Immature natural killer cell (primary cell): ENCODE measurements at regions not wholly inside any gene's neighbourhood (a gene's known extent, or its start where the extent isn't known, plus 50 kb on each side); places are given as distances from the start of the nearest gene placed in this dataset.
A peak's percentile ranks its signal among the peaks of the same experiment; 100 is the strongest.
"Not testable (repeated sequence)": the region's sequence is repeated elsewhere in the genome, so short reads cannot be mapped to it uniquely, and the experiment has no call there.

Experiments
- DNase-seq, 3 donors: peaks; one replicate each; pipeline ENCODE4 v3.0.0; 2022; ENCODE audit warnings: mixed read lengths in 1 of 3
- H3K27ac Mint-ChIP-seq, 6 donors: one replicate each; pipeline ENCODE4 v1.8.0; 2020; ENCODE audit warnings: mixed read lengths in 6 of 6, mild to moderate bottlenecking in 5 of 6, inconsistent platforms in 4 of 6, moderate library complexity in 3 of 6
- H3K27me3 Mint-ChIP-seq, 3 donors: one replicate each; pipeline ENCODE4 v1.8.0; 2020 to 2021; ENCODE audit warnings: low read depth in 3 of 3, mild to moderate bottlenecking in 3 of 3, mixed read lengths in 3 of 3, moderate library complexity in 3 of 3, inconsistent platforms in 1 of 3
- H3K36me3 Mint-ChIP-seq, 3 donors: one replicate each; pipeline ENCODE4 v1.8.0; 2020; ENCODE audit warnings: mixed read lengths in 3 of 3, inconsistent platforms in 2 of 3, mild to moderate bottlenecking in 2 of 3
- H3K4me1 Mint-ChIP-seq, 2 donors: one replicate each; pipeline ENCODE4 v1.8.0; 2020; ENCODE audit warnings: inconsistent platforms in 2 of 2, mild to moderate bottlenecking in 2 of 2, mixed read lengths in 2 of 2, moderate library complexity in 1 of 2
- H3K4me3 Mint-ChIP-seq, 5 donors: one replicate each; pipeline ENCODE4 v1.8.0; 2020; ENCODE audit warnings: mild to moderate bottlenecking in 5 of 5, mixed read lengths in 5 of 5, inconsistent platforms in 3 of 5, moderate library complexity in 3 of 5
- H3K9me3 Mint-ChIP-seq, 6 donors: one replicate each; pipeline ENCODE4 v1.8.0; 2020; ENCODE audit warnings: mild to moderate bottlenecking in 6 of 6, mixed read lengths in 6 of 6, inconsistent platforms in 4 of 6, moderate library complexity in 3 of 6

GRCh38 chr5:94010814-94011213 lies 269.4 kb upstream of the POU5F2 start:
- no peak for DNase-seq
- H3K4me1 Mint-ChIP-seq, result peaks cover 7 to 55% of the 10 kb centered on the region in 2 donors
- peaks cover 0 to 2% (median 0%) of the 10 kb centered on the region in 3 donors for H3K27me3 Mint-ChIP-seq
- peaks cover 32 to 42% (median 36%) of the 10 kb centered on the region in 3 donors for H3K36me3 Mint-ChIP-seq
- peaks cover 2 to 14% (median 9%) of the 10 kb centered on the region in 6 donors for H3K9me3 Mint-ChIP-seq
- H3K4me3 Mint-ChIP-seq, result no peak overlapping the region
- no peak overlapping the region for H3K27ac Mint-ChIP-seq

GRCh38 chr5:94009161-94009560 lies 267.8 kb upstream of the POU5F2 start:
- no peaks in the 10 kb centered on the region for H3K9me3 Mint-ChIP-seq
- peaks cover 8 to 47% of the 10 kb centered on the region in 2 donors for H3K4me1 Mint-ChIP-seq
- no peak overlapping the region for H3K4me3 Mint-ChIP-seq
- no peak for DNase-seq
- peak overlapping the region in 2 of 6 donors; percentile 16 to 55 for H3K27ac Mint-ChIP-seq
- H3K27me3 Mint-ChIP-seq, result peaks cover 0 to 3% (median 2%) of the 10 kb centered on the region in 3 donors
- H3K36me3 Mint-ChIP-seq, result peaks cover 16 to 25% (median 19%) of the 10 kb centered on the region in 3 donors

GRCh38 chr5:93998951-93999455 lies 257.6 kb upstream of the POU5F2 start:
- H3K27me3 Mint-ChIP-seq, result peaks cover 0 to 2% (median 0%) of the 10 kb centered on the region in 3 donors
- H3K36me3 Mint-ChIP-seq, result peaks cover 13 to 22% (median 15%) of the 10 kb centered on the region in 3 donors
- H3K27ac Mint-ChIP-seq, result no peak overlapping the region
- peaks cover 0 to 2% (median 0%) of the 10 kb centered on the region in 6 donors for H3K9me3 Mint-ChIP-seq
- no peak overlapping the region for H3K4me3 Mint-ChIP-seq
- no peak for DNase-seq
- H3K4me1 Mint-ChIP-seq, result peaks cover 16 to 47% of the 10 kb centered on the region in 2 donors

GRCh38 chr5:93997562-93997961 lies 256.2 kb upstream of the POU5F2 start:
- Mint-ChIP-seq H3K27ac (peak overlapping the region in 1 of 6 donors; percentile 21), H3K36me3 (peaks cover 13 to 16% (median 15%) of the 10 kb centered on the region in 3 donors), H3K9me3 (peaks cover 0 to 2% (median 0%) of the 10 kb centered on the region in 6 donors), H3K4me1 (peaks cover 18 to 44% of the 10 kb centered on the region in 2 donors), H3K27me3 (peaks cover 0 to 2% (median 0%) of the 10 kb centered on the region in 3 donors), H3K4me3 (no peak overlapping the region)
- no peak for DNase-seq

GRCh38 chr5:93995126-93995621 lies 253.8 kb upstream of the POU5F2 start:
- peak overlapping the region in 3 of 6 donors; percentile 50 to 76 (median 74) for H3K27ac Mint-ChIP-seq
- H3K9me3 Mint-ChIP-seq, result no peaks in the 10 kb centered on the region
- H3K27me3 Mint-ChIP-seq, result peaks cover 0 to 2% (median 0%) of the 10 kb centered on the region in 3 donors
- no peaks in the 10 kb centered on the region for H3K36me3 Mint-ChIP-seq
- peak in 2 of 3 donors; percentile 10 to 28 for DNase-seq
- H3K4me3 Mint-ChIP-seq, result peak overlapping the region in 2 of 5 donors; percentile 7 to 30
- peaks cover 20 to 55% of the 10 kb centered on the region in 2 donors for H3K4me1 Mint-ChIP-seq

GRCh38 chr5:93993161-93993560 lies 251.8 kb upstream of the POU5F2 start:
- H3K9me3 Mint-ChIP-seq, result no peaks in the 10 kb centered on the region
- H3K27me3 Mint-ChIP-seq, result peaks cover 0 to 2% (median 0%) of the 10 kb centered on the region in 3 donors
- H3K36me3 Mint-ChIP-seq, result no peaks in the 10 kb centered on the region
- H3K27ac Mint-ChIP-seq, result no peak overlapping the region
- H3K4me1 Mint-ChIP-seq, result peaks cover 23 to 59% of the 10 kb centered on the region in 2 donors
- no peak overlapping the region for H3K4me3 Mint-ChIP-seq
- DNase-seq, result no peak

- no peak for DNase-seq
- H3K27ac Mint-ChIP-seq, result peak overlapping the region in 1 of 6 donors; percentile 43
These were observed 249.2 kb upstream of the POU5F2 start for GRCh38 chr5:93990504-93991070.

GRCh38 chr5:93985940-93986570 lies 244.7 kb upstream of the POU5F2 start:
- not testable (repeated sequence) for H3K27ac Mint-ChIP-seq, DNase-seq, H3K36me3 Mint-ChIP-seq

More at GRCh38 chr5:93990504-93991070, 249.2 kb upstream of the POU5F2 start:
- Mint-ChIP-seq H3K4me1 (peaks cover 21 to 46% of the 10 kb centered on the region in 2 donors), H3K36me3 (peaks cover 0 to 9% (median 0%) of the 10 kb centered on the region in 3 donors), H3K27me3 (no peaks in the 10 kb centered on the region), H3K9me3 (no peaks in the 10 kb centered on the region), H3K4me3 (no peak overlapping the region)

GRCh38 chr5:93978222-93978621 lies 236.8 kb upstream of the POU5F2 start:
- DNase-seq, result no peak
- no peak overlapping the region for H3K4me3 Mint-ChIP-seq
- H3K27ac Mint-ChIP-seq, result peak overlapping the region in 1 of 6 donors; percentile 18
- peaks cover 28 to 45% (median 40%) of the 10 kb centered on the region in 3 donors for H3K36me3 Mint-ChIP-seq
- H3K27me3 Mint-ChIP-seq, result no peaks in the 10 kb centered on the region
- H3K4me1 Mint-ChIP-seq, result peaks cover 17 to 36% of the 10 kb centered on the region in 2 donors
- peaks cover 13 to 44% (median 31%) of the 10 kb centered on the region in 6 donors for H3K9me3 Mint-ChIP-seq

More at GRCh38 chr5:93985940-93986570, 244.7 kb upstream of the POU5F2 start:
- H3K4me3 Mint-ChIP-seq, H3K27me3 Mint-ChIP-seq, H3K9me3 Mint-ChIP-seq: not testable (repeated sequence)
- H3K4me1 Mint-ChIP-seq, result peaks cover 4 to 25% of the 10 kb centered on the region in 2 donors

- Mint-ChIP-seq H3K4me3 (no peak overlapping the region), H3K36me3 (peaks cover 4 to 20% (median 9%) of the 10 kb centered on the region in 3 donors), H3K9me3 (no peaks in the 10 kb centered on the region), H3K4me1 (peaks cover 4 to 36% of the 10 kb centered on the region in 2 donors), H3K27ac (peak overlapping the region in 1 of 6 donors; percentile 5), H3K27me3 (peaks cover 0 to 2% (median 0%) of the 10 kb centered on the region in 3 donors)
- DNase-seq, result no peak
These were observed 226.5 kb upstream of the POU5F2 start for GRCh38 chr5:93967923-93968322.

GRCh38 chr5:93964421-93964820 lies 223.0 kb upstream of the POU5F2 start:
- no peak for DNase-seq
- Mint-ChIP-seq H3K4me3 (no peak overlapping the region), H3K9me3 (no peaks in the 10 kb centered on the region), H3K27me3 (peaks cover 0 to 2% (median 0%) of the 10 kb centered on the region in 3 donors), H3K27ac (no peak overlapping the region), H3K4me1 (peaks cover 3 to 24% of the 10 kb centered on the region in 2 donors), H3K36me3 (peaks cover 4 to 12% (median 9%) of the 10 kb centered on the region in 3 donors)

- H3K4me1 Mint-ChIP-seq, result peaks cover 2 to 6% of the 10 kb centered on the region in 2 donors
- DNase-seq, result no peak
- H3K9me3 Mint-ChIP-seq, result no peaks in the 10 kb centered on the region
- H3K36me3 Mint-ChIP-seq, result peaks cover 4 to 12% (median 5%) of the 10 kb centered on the region in 3 donors
- no peak overlapping the region for H3K27ac Mint-ChIP-seq
- peaks cover 0 to 2% (median 0%) of the 10 kb centered on the region in 3 donors for H3K27me3 Mint-ChIP-seq
- H3K4me3 Mint-ChIP-seq, result no peak overlapping the region
These were observed 218.6 kb upstream of the POU5F2 start for GRCh38 chr5:93960042-93960441.

- H3K9me3 Mint-ChIP-seq, result no peaks in the 10 kb centered on the region
- peaks cover 12 to 37% (median 18%) of the 10 kb centered on the region in 3 donors for H3K36me3 Mint-ChIP-seq
These were observed 214.6 kb upstream of the POU5F2 start for GRCh38 chr5:93956006-93956405.

More at GRCh38 chr5:93956006-93956405, 214.6 kb upstream of the POU5F2 start:
- H3K27ac Mint-ChIP-seq, result no peak overlapping the region
- no peaks in the 10 kb centered on the region for H3K27me3 Mint-ChIP-seq
- peaks cover 0 to 2% of the 10 kb centered on the region in 2 donors for H3K4me1 Mint-ChIP-seq
- no peak overlapping the region for H3K4me3 Mint-ChIP-seq
- no peak for DNase-seq
